ENCODE measurements at regions not wholly inside any gene's neighbourhood (a gene's known extent, or its start where the extent isn't known, plus 50 kb on each side); places are given as distances from the start of the nearest gene placed in this dataset.

- in situ Hi-C loops (cut with MboI), result no loop called here
- DNase-seq (ENCODE audit: extremely low read depth in 1 of 4, low spot score in 3 of 4), result no peak
- FAIRE-seq, result no peak
- Histone ChIP-seq H3K4me3 (no peak overlapping the region), H3K9me1 (ENCODE audit: control insufficient read depth, insufficient read depth, low read length) (no peaks in the 10 kb centered on the region), H3K4me1 (replicated peaks in 1 of 2; ENCODE audit: control insufficient read depth in 2 of 2, insufficient read depth in 2 of 2, low read length in 2 of 2) (peaks cover 6 to 7% of the 10 kb centered on the region in 2 experiments; a peak in 4 of 5 replicates), H3K9me3 (replicated peaks; ENCODE audit: control insufficient read depth, insufficient read depth, low read depth, low read length) (no peaks in the 10 kb centered on the region; the same call in 1 of the 2 replicates), H3K27me3 (ENCODE audit: control insufficient read depth in 2 of 2, insufficient read depth in 2 of 2, low read length in 2 of 2) (no peaks in the 10 kb centered on the region), H2AFZ (ENCODE audit: low read depth, low read length) (no peak overlapping the region), H3K36me3 (ENCODE audit: control insufficient read depth, insufficient read depth, low read length) (no peaks in the 10 kb centered on the region), H4K20me1 (replicated peaks; ENCODE audit: control insufficient read depth, insufficient read depth, low read length) (no peaks in the 10 kb centered on the region), H3K4me2 (ENCODE audit: insufficient read depth, low read length) (no peak overlapping the region), H3K79me2 (ENCODE audit: control insufficient read depth, insufficient read depth, low read length) (no peaks in the 10 kb centered on the region), H3K27ac (ENCODE audit: extremely low read depth, low read depth, low read length) (no peak overlapping the region), H3K9ac (ENCODE audit: insufficient read depth in 1 of 2, low read depth in 2 of 2, low read length in 2 of 2) (no peak overlapping the region)
- no TSS peak for BruUV-seq (replicated peaks)
- ATAC-seq, result no peak
- CTCF ChIA-PET (ENCODE audit: low intra/inter-chr PET ratio), result no interaction called here
- intact Hi-C loops (cut with micrococcal nuclease), result no loop called here
- WGBS (ENCODE audit: insufficient coverage, low coverage, missing lambda C conversion rate), result 53% methylated on average over 1 of the region's 1 CpG
- POLR2A ChIA-PET, result interaction anchor here (2.3 kb wide), 1 partner anchor 9 kb away, joined by 6 read pairs; no protein-coding TSS in a partner anchor
- TF ChIP-seq POLR2AphosphoS2 (IDR thresholded peaks at IDR 0.05; ENCODE audit: low read length) (no peak), CLOCK (CRISPR knock-in tag; IDR thresholded peaks at IDR 0.05; ENCODE audit: borderline replicate concordance) (no peak), ZNF75A (CRISPR knock-in tag; IDR thresholded peaks at IDR 0.05) (no peak), NR3C1 (CRISPR knock-in tag; IDR thresholded peaks at IDR 0.05) (no peak), NR2F6 (CRISPR knock-in tag; IDR thresholded peaks at IDR 0.05) (no peak), ZNF282 (CRISPR knock-in tag; IDR thresholded peaks at IDR 0.05) (no peak), PTTG1 (tag; IDR thresholded peaks at IDR 0.05; ENCODE audit: low read depth) (no peak), CEBPG (CRISPR knock-in tag; IDR thresholded peaks at IDR 0.05) (no peak), CEBPG (tag; conservative IDR thresholded peaks at IDR 0.05 in 1 of 2, IDR thresholded peaks at IDR 0.05 in 1 of 2) (peak in 1 of 2 experiments; percentile 67; a peak in 1 of 4 replicates), RBM25 (IDR thresholded peaks at IDR 0.05; ENCODE audit: low read depth, low read length, severe bottlenecking) (peak; percentile 92), GABPA (tag; conservative IDR thresholded peaks at IDR 0.05; ENCODE audit: low read depth) (no peak), CEBPB (tag; IDR thresholded peaks at IDR 0.05) (peak; percentile 67), ZNF407 (IDR thresholded peaks at IDR 0.05; ENCODE audit: low read depth) (0 out of 2 replicates have a peak, but pooled peaks have one; percentile 27)
These were observed 124.3 kb upstream of the CDYL start for GRCh38 chr6:4651831-4652467.

Data from K562 (cell line).